Mesenchymal stem cell (in vitro differentiated cells and primary cell): ENCODE measurements at regions not wholly inside any gene's neighbourhood (a gene's known extent, or its start where the extent isn't known, plus 50 kb on each side); places are given as distances from the start of the nearest gene placed in this dataset.

ENCODE experiments used
- DNase-seq: peaks from one replicate; pipeline ENCODE4 v3.0.0-alpha.2; 2013
- H2AFZ ChIP-seq: one replicate; pipeline ENCODE4 v1.6.1; 2013; ENCODE audit warnings: low read depth, mild to moderate bottlenecking, control low read depth, inconsistent platforms, low read length, moderate library complexity
- H2AK5ac ChIP-seq: 2 replicates; pipeline ENCODE4 v1.6.1; 2013; ENCODE audit warnings: low read length, moderate library complexity, mild to moderate bottlenecking, inconsistent platforms; ENCODE audit not compliant: severe bottlenecking
- H2BK120ac ChIP-seq: one replicate; pipeline ENCODE4 v1.6.1; 2013; ENCODE audit warnings: low read depth, mild to moderate bottlenecking, inconsistent platforms, low read length, moderate library complexity
- H2BK12ac ChIP-seq, 2 experiments: one replicate each; pipeline ENCODE4 v1.6.1; 2013; ENCODE audit warnings: inconsistent platforms in 2 of 2, low read length in 2 of 2, mild to moderate bottlenecking in 2 of 2, moderate library complexity in 2 of 2, control low read depth in 1 of 2
- H2BK15ac ChIP-seq: one replicate; pipeline ENCODE4 v1.6.1; 2013; ENCODE audit warnings: mild to moderate bottlenecking, low read depth, inconsistent platforms; ENCODE audit not compliant: poor library complexity, severe bottlenecking
- H2BK5ac ChIP-seq: 2 replicates; pipeline ENCODE4 v1.6.1; 2013; ENCODE audit warnings: low read depth, mild to moderate bottlenecking, low read length, control low read depth, inconsistent platforms; ENCODE audit not compliant: poor library complexity, severe bottlenecking
- H3K14ac ChIP-seq, 2 experiments: one replicate each; pipeline ENCODE4 v1.6.1; 2013; ENCODE audit warnings: inconsistent platforms in 2 of 2, low read length in 2 of 2, control low read depth in 1 of 2, mild to moderate bottlenecking in 1 of 2, moderate library complexity in 1 of 2
- H3K18ac ChIP-seq, 2 experiments: one replicate each; pipeline ENCODE4 v1.6.1; 2013; ENCODE audit warnings: inconsistent platforms in 2 of 2, low read length in 2 of 2, control low read depth in 1 of 2, low read depth in 1 of 2, mild to moderate bottlenecking in 1 of 2
- H3K23ac ChIP-seq, 2 experiments: one replicate each; pipeline ENCODE4 v1.6.1; 2013; ENCODE audit warnings: inconsistent platforms in 2 of 2, low read length in 2 of 2, mild to moderate bottlenecking in 2 of 2, moderate library complexity in 2 of 2, control low read depth in 1 of 2
- H3K27ac ChIP-seq: 2 replicates; pipeline ENCODE4 v1.5.1; 2013; ENCODE audit warnings: mild to moderate bottlenecking, moderate library complexity, low read length, control low read depth, inconsistent platforms; ENCODE audit not compliant: poor library complexity, severe bottlenecking
- H3K27me3 ChIP-seq, 2 experiments: 2 replicates each; pipeline versions ENCODE4 v1.6.1 to v1.7.0; 2013; ENCODE audit warnings: low read length in 2 of 2, mild to moderate bottlenecking in 2 of 2, moderate library complexity in 2 of 2, control low read depth in 1 of 2, inconsistent platforms in 1 of 2; ENCODE audit not compliant: control insufficient read depth in 1 of 2, insufficient read depth in 1 of 2
- H3K36me3 ChIP-seq, 2 experiments: 2 replicates each; pipeline versions ENCODE4 v1.6.1 to v1.7.0; 2013; ENCODE audit warnings: low read length in 2 of 2, control low read depth in 1 of 2, inconsistent platforms in 1 of 2, low read depth in 1 of 2, mild to moderate bottlenecking in 1 of 2; ENCODE audit not compliant: insufficient read depth in 2 of 2, control insufficient read depth in 1 of 2
- H3K4ac ChIP-seq, 2 experiments: one replicate each; pipeline ENCODE4 v1.6.1; 2013; ENCODE audit warnings: inconsistent platforms in 2 of 2, low read length in 2 of 2, mild to moderate bottlenecking in 2 of 2, moderate library complexity in 2 of 2, control low read depth in 1 of 2, low read depth in 1 of 2
- H3K4me1 ChIP-seq: 2 replicates; pipeline ENCODE4 v1.6.1; 2013; ENCODE audit warnings: low read depth, low read length, control low read depth; ENCODE audit not compliant: control insufficient read depth, insufficient read depth
- H3K4me2 ChIP-seq: 2 replicates; pipeline ENCODE4 v1.6.1; 2013; ENCODE audit warnings: low read length, mild to moderate bottlenecking, inconsistent platforms; ENCODE audit not compliant: poor library complexity, severe bottlenecking
- H3K4me3 ChIP-seq, 2 experiments: 2 replicates each; pipeline versions ENCODE4 v1.5.1 to v1.7.0; 2013; ENCODE audit warnings: low read length in 2 of 2, mild to moderate bottlenecking in 2 of 2, control low read depth in 1 of 2, low read depth in 1 of 2; ENCODE audit not compliant: insufficient read depth in 1 of 2
- H3K79me1 ChIP-seq: replicated peaks from 2 replicates; pipeline ENCODE4 v1.6.1; 2013; ENCODE audit warnings: mild to moderate bottlenecking, control low read depth, low read length, inconsistent platforms; ENCODE audit not compliant: poor library complexity, severe bottlenecking
- H3K9ac ChIP-seq: 2 replicates; pipeline ENCODE4 v1.7.0; 2013; ENCODE audit warnings: mild to moderate bottlenecking, low read length, moderate library complexity
- H3K9me3 ChIP-seq: 2 replicates; pipeline ENCODE4 v1.7.0; 2013; ENCODE audit warnings: mild to moderate bottlenecking, low read length; ENCODE audit not compliant: control insufficient read depth
- H4K8ac ChIP-seq: one replicate; pipeline ENCODE4 v1.6.1; 2013; ENCODE audit warnings: inconsistent platforms, mild to moderate bottlenecking, low read length, moderate library complexity
- H4K91ac ChIP-seq: one replicate; pipeline ENCODE4 v1.6.1; 2013; ENCODE audit warnings: mild to moderate bottlenecking, low read length, inconsistent platforms
- WGBS: methylation state at CpG from one replicate; pipeline ENCODE4 v1.1.7; 2013; ENCODE audit warnings: mixed read lengths; 5-methylcytosine and 5-hydroxymethylcytosine counted together

GRCh38 chr13:111862836-111863815 is 203.8 kb upstream of the SOX1 start:
- no peak overlapping the region for H3K4me3 ChIP-seq
- no peak for DNase-seq
- no peak overlapping the region for H3K4me2 ChIP-seq
- H3K18ac ChIP-seq, result no peak overlapping the region
- no peaks in the 10 kb centered on the region for H3K27me3 ChIP-seq
- no peak overlapping the region for H4K8ac ChIP-seq
- H3K23ac ChIP-seq, result no peak overlapping the region
- no peaks in the 10 kb centered on the region for H3K79me1 ChIP-seq
- H3K9me3 ChIP-seq, result peaks cover 15% of the 10 kb centered on the region
- no peak overlapping the region for H2AK5ac ChIP-seq
- H3K4me1 ChIP-seq, result no peaks in the 10 kb centered on the region
- H2BK15ac ChIP-seq, result no peak overlapping the region
- H3K27ac ChIP-seq, result no peak overlapping the region
- WGBS, result 92% methylated on average over 25 of the region's 33 CpGs
- H2AFZ ChIP-seq, result no peak overlapping the region
- H3K9ac ChIP-seq, result no peak overlapping the region
- no peak overlapping the region for H3K4ac ChIP-seq
- no peaks in the 10 kb centered on the region for H3K36me3 ChIP-seq
- no peak overlapping the region for H2BK120ac ChIP-seq
- H3K14ac ChIP-seq, result no peak overlapping the region
- no peak overlapping the region for H2BK5ac ChIP-seq
- H4K91ac ChIP-seq, result no peak overlapping the region
- H2BK12ac ChIP-seq, result no peak overlapping the region

DNA sequence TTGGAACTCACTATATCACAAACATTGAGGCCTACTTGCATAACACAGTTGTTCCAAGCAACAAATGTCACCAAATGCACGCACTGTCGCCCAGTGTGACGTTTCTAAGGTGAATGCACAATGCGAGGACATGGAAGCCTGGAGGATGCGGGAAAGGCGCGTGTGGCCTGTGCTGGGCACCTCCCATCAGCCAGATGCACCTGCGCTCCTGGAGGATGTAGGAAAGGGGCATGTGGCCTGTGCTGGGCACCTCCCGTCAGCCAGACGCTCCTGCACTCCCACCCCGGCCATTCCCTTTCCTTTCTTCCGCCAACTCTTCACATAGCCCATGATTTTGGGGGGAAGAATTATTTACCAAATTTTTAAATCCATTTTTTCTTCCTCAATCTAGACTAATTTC is 202.4 kb upstream of the SOX1 start:
- Histone ChIP-seq H3K9ac (no peak overlapping the region), H4K91ac (no peak overlapping the region), H3K36me3 (no peaks in the 10 kb centered on the region), H3K18ac (no peak overlapping the region), H3K27ac (no peak overlapping the region), H3K4me2 (no peak overlapping the region), H2BK120ac (no peak overlapping the region), H2AK5ac (no peak overlapping the region), H3K23ac (no peak overlapping the region), H3K4me3 (no peak overlapping the region), H2BK12ac (no peak overlapping the region), H4K8ac (no peak overlapping the region), H3K4ac (no peak overlapping the region), H3K9me3 (peaks cover 18% of the 10 kb centered on the region), H3K27me3 (no peaks in the 10 kb centered on the region), H2BK5ac (no peak overlapping the region), H3K14ac (no peak overlapping the region), H2BK15ac (no peak overlapping the region), H3K79me1 (no peaks in the 10 kb centered on the region), H3K4me1 (no peaks in the 10 kb centered on the region), H2AFZ (no peak overlapping the region)
- no peak for DNase-seq
- WGBS, result 92% methylated on average over 12 of the region's 12 CpGs

- no peak overlapping the region for H3K9ac ChIP-seq
- H3K36me3 ChIP-seq, result no peaks in the 10 kb centered on the region
- no peak overlapping the region for H3K23ac ChIP-seq
- H4K91ac ChIP-seq, result no peak overlapping the region
- no peaks in the 10 kb centered on the region for H3K4me1 ChIP-seq
- H3K18ac ChIP-seq, result no peak overlapping the region
- no peak overlapping the region for H3K4ac ChIP-seq
- DNase-seq, result no peak
- H2BK120ac ChIP-seq, result no peak overlapping the region
- no peaks in the 10 kb centered on the region for H3K79me1 ChIP-seq
- peaks cover 18% of the 10 kb centered on the region for H3K9me3 ChIP-seq
- H3K27me3 ChIP-seq, result no peaks in the 10 kb centered on the region
- H2AK5ac ChIP-seq, result no peak overlapping the region
- H2BK15ac ChIP-seq, result no peak overlapping the region
- 59% methylated on average over 7 of the region's 7 CpGs for WGBS
- no peak overlapping the region for H3K4me2 ChIP-seq
- no peak overlapping the region for H2BK5ac ChIP-seq
- no peak overlapping the region for H2AFZ ChIP-seq
- no peak overlapping the region for H3K4me3 ChIP-seq
- no peak overlapping the region for H3K27ac ChIP-seq
- no peak overlapping the region for H3K14ac ChIP-seq
- H2BK12ac ChIP-seq, result no peak overlapping the region
- no peak overlapping the region for H4K8ac ChIP-seq
Observed at GRCh38 chr13:111865046-111865445, 201.9 kb upstream of the SOX1 start.

GRCh38 chr13:111865826-111866225 is 201.1 kb upstream of the SOX1 start:
- H2BK5ac ChIP-seq, result no peak overlapping the region
- H3K18ac ChIP-seq, result no peak overlapping the region
- no peak overlapping the region for H2BK120ac ChIP-seq
- no peak overlapping the region for H4K91ac ChIP-seq
- H3K9me3 ChIP-seq, result peaks cover 17% of the 10 kb centered on the region
- no peak overlapping the region for H3K4ac ChIP-seq
- no peak for DNase-seq
- no peak overlapping the region for H3K27ac ChIP-seq
- no peak overlapping the region for H2BK12ac ChIP-seq
- no peak overlapping the region for H3K14ac ChIP-seq
- no peak overlapping the region for H2BK15ac ChIP-seq
- H3K36me3 ChIP-seq, result no peaks in the 10 kb centered on the region
- H2AFZ ChIP-seq, result no peak overlapping the region
- H3K4me2 ChIP-seq, result no peak overlapping the region
- 73% methylated on average over 3 of the region's 8 CpGs for WGBS
- no peak overlapping the region for H3K9ac ChIP-seq
- H3K23ac ChIP-seq, result no peak overlapping the region
- H3K79me1 ChIP-seq, result no peaks in the 10 kb centered on the region
- H3K4me1 ChIP-seq, result no peaks in the 10 kb centered on the region
- no peak overlapping the region for H4K8ac ChIP-seq
- no peaks in the 10 kb centered on the region for H3K27me3 ChIP-seq
- no peak overlapping the region for H2AK5ac ChIP-seq
- H3K4me3 ChIP-seq, result no peak overlapping the region
